OCI-LY7 (cell line): ENCODE measurements at regions not wholly inside any gene's neighbourhood (a gene's known extent, or its start where the extent isn't known, plus 50 kb on each side); places are given as distances from the start of the nearest gene placed in this dataset.

ENCODE experiments used
- BruUV-seq: library from RNA; stranded (reverse); fragments of 400-500 nt; replicated peaks from 2 replicates; lab custom pipeline; 2021; lab: Mats Ljungman, UMichigan
- CTCF ChIA-PET: fragments of 300-600 bp; sonication (Branson Sonifier 250); formaldehyde crosslinking; loops from one replicate; lab custom pipeline; 2022; ENCODE audit warnings: antibody characterized with exemption; ENCODE audit not compliant: unreplicated experiment; lab: Charles Lee
- POLR2A ChIA-PET: fragments of 300-600 bp; sonication (Branson Sonifier 250); formaldehyde crosslinking; loops from one replicate; lab custom pipeline; 2022; ENCODE audit warnings: antibody characterized with exemption; lab: Charles Lee
- DNase-seq: peaks from one replicate; pipeline ENCODE4 v3.0.0-alpha.2; 2015; ENCODE audit warnings: low spot score
- H2AFZ ChIP-seq: fragments of 200-600 bp; sonication (generic), shearing (Covaris generic); 2 replicates; pipeline ENCODE4 v1.6.1; 2014; ENCODE audit warnings: mild to moderate bottlenecking, antibody characterized with exemption, low read length, moderate library complexity
- H3K27ac ChIP-seq: fragments of 200-600 bp; sonication (generic); 2 replicates; pipeline ENCODE4 v1.5.1; 2014; ENCODE audit warnings: mixed run types, low read depth, mild to moderate bottlenecking, moderate library complexity, low read length, inconsistent platforms; ENCODE audit not compliant: poor library complexity, severe bottlenecking
- H3K36me3 ChIP-seq: fragments of 200-600 bp; sonication (generic); 2 replicates; pipeline ENCODE4 v1.6.1; 2014; ENCODE audit warnings: mild to moderate bottlenecking, antibody characterized with exemption, low read length, moderate library complexity, mixed read lengths; ENCODE audit not compliant: insufficient read depth
- H3K4me1 ChIP-seq: fragments of 200-600 bp; sonication (generic); 2 replicates; pipeline ENCODE4 v1.5.1; 2014; ENCODE audit warnings: mild to moderate bottlenecking, low read length; ENCODE audit not compliant: insufficient read depth, poor library complexity, severe bottlenecking
- H3K4me2 ChIP-seq: fragments of 200-600 bp; sonication (generic); 2 replicates; pipeline ENCODE4 v1.6.1; 2014; ENCODE audit warnings: mild to moderate bottlenecking, low read length
- H3K4me3 ChIP-seq: fragments of 200-600 bp; sonication (generic); 2 replicates; pipeline ENCODE4 v1.5.1; 2014; ENCODE audit warnings: mild to moderate bottlenecking, low read depth, low read length; ENCODE audit not compliant: poor library complexity, severe bottlenecking
- H3K79me2 ChIP-seq: fragments of 200-600 bp; sonication (generic); 2 replicates; pipeline ENCODE4 v1.6.1; 2016; ENCODE audit warnings: low read depth, mild to moderate bottlenecking, low read length, moderate library complexity, mixed read lengths; ENCODE audit not compliant: insufficient read depth
- H3K9me2 ChIP-seq: fragments of 200-600 bp; sonication (generic); 2 replicates; pipeline ENCODE4 v1.6.1; 2016; ENCODE audit warnings: mild to moderate bottlenecking, low read length, mixed read lengths; ENCODE audit not compliant: insufficient read depth
- H3K9me3 ChIP-seq: fragments of 200-600 bp; sonication (generic); 2 replicates; pipeline ENCODE4 v1.6.1; 2014; ENCODE audit warnings: mild to moderate bottlenecking, mixed run types, low read length, mixed read lengths
- H4K20me1 ChIP-seq: fragments of 200-600 bp; sonication (generic); 2 replicates; pipeline ENCODE4 v1.6.1; 2014; ENCODE audit warnings: mild to moderate bottlenecking, antibody characterized with exemption, low read length, moderate library complexity, mixed read lengths; ENCODE audit not compliant: insufficient read depth
- CTCF ChIP-seq: fragments of 200-600 bp; sonication (generic); conservative IDR thresholded peaks from 2 replicates; pipeline ENCODE4 v1.5.1; 2014; ENCODE audit warnings: mild to moderate bottlenecking, antibody characterized with exemption, low read length, moderate library complexity, mixed read lengths
- EZH2phosphoT487 ChIP-seq: fragments of 200-600 bp; sonication (generic); IDR thresholded peaks from 2 replicates; pipeline ENCODE4 v1.6.1; 2018; ENCODE audit warnings: low read depth, borderline replicate concordance, mild to moderate bottlenecking, mixed run types, antibody characterized with exemption, low read length, moderate library complexity, mixed read lengths
- intact Hi-C: fragments of 100-400 bp; cut with micrococcal nuclease; formaldehyde crosslinking; loops from one replicate; pipeline ENCODE4 v1.10.0; 2022; ENCODE audit not compliant: unreplicated experiment

GRCh38 chr1:157442065-157442464, 110.2 kb downstream of the FCRL5 start:
- Histone ChIP-seq H3K36me3 (no peaks in the 10 kb centered on the region), H2AFZ (no peak overlapping the region), H3K9me2 (no peaks in the 10 kb centered on the region), H3K4me3 (no peak overlapping the region), H3K27ac (no peak overlapping the region), H3K4me1 (no peaks in the 10 kb centered on the region), H3K79me2 (no peaks in the 10 kb centered on the region), H3K9me3 (no peaks in the 10 kb centered on the region), H3K4me2 (no peak overlapping the region), H4K20me1 (no peaks in the 10 kb centered on the region)
- intact Hi-C loops = no loop called here
- BruUV-seq = no TSS peak
- ChIA-PET CTCF (no interaction called here), POLR2A (no interaction called here)
- DNase-seq = no peak
- no peak for TF ChIP-seq CTCF
- no peak for TF ChIP-seq EZH2phosphoT487

GRCh38 chr1:157439302-157439954, 112.9 kb downstream of the FCRL5 start:
- H3K4me1 ChIP-seq = no peaks in the 10 kb centered on the region
- H2AFZ ChIP-seq = no peak overlapping the region
- TF ChIP-seq CTCF = no peak
- TF ChIP-seq EZH2phosphoT487 = no peak
- DNase-seq = no peak
- no peaks in the 10 kb centered on the region for H3K9me2 ChIP-seq
- BruUV-seq = no TSS peak
- H3K4me3 ChIP-seq = no peak overlapping the region
- no peaks in the 10 kb centered on the region for H4K20me1 ChIP-seq
- no peaks in the 10 kb centered on the region for H3K36me3 ChIP-seq
- no peaks in the 10 kb centered on the region for H3K9me3 ChIP-seq
- intact Hi-C loops = no loop called here
- CTCF ChIA-PET = no interaction called here
- POLR2A ChIA-PET = interaction anchor here (1.1 kb wide), 1 partner anchor 9 kb away, joined by 3 read pairs; no protein-coding TSS in a partner anchor
- H3K27ac ChIP-seq = no peak overlapping the region
- H3K79me2 ChIP-seq = no peaks in the 10 kb centered on the region
- H3K4me2 ChIP-seq = no peak overlapping the region

- TF ChIP-seq CTCF = no peak
- TF ChIP-seq EZH2phosphoT487 = no peak
- POLR2A ChIA-PET = interaction anchor here (1.1 kb wide), 1 partner anchor 8 kb away, joined by 3 read pairs; no protein-coding TSS in a partner anchor
Observed at GRCh38 chr1:157438613-157439012, 113.7 kb downstream of the FCRL5 start.

More at GRCh38 chr1:157438613-157439012, 113.7 kb downstream of the FCRL5 start:
- Histone ChIP-seq H3K79me2 (no peaks in the 10 kb centered on the region), H3K4me3 (no peak overlapping the region), H2AFZ (no peak overlapping the region), H3K27ac (no peak overlapping the region), H3K4me2 (no peak overlapping the region), H3K9me2 (no peaks in the 10 kb centered on the region), H3K36me3 (no peaks in the 10 kb centered on the region), H3K4me1 (no peaks in the 10 kb centered on the region), H3K9me3 (no peaks in the 10 kb centered on the region), H4K20me1 (no peaks in the 10 kb centered on the region)
- intact Hi-C loops = no loop called here
- CTCF ChIA-PET = no interaction called here
- no TSS peak for BruUV-seq
- DNase-seq = no peak
